ENCODE measurements at regions not wholly inside any gene's neighbourhood (a gene's known extent, or its start where the extent isn't known, plus 50 kb on each side); places are given as distances from the start of the nearest gene placed in this dataset.
"Not testable (repeated sequence)": the region's sequence is repeated elsewhere in the genome, so short reads cannot be mapped to it uniquely, and the experiment has no call there.

DNA sequence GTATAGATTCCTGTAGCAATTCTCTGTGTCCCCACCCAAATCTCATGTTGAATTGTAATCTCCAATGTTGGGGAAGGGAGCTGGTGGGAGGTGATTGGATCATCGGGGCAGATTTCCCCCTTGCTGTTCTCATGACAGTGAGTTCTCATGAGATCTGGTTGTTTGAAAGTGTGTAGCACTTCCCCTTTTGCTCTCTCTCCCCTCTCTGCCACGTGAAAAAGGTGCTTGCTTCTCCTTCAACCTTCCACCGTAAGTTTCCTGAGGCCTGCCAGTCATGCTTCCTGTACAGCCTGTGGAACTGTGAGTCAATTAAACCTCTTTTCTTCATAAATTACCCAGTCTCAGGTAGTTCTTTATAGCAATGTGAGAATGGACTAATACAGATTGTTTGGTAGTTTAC is 175.3 kb upstream of the ACO1 start:
- not testable (repeated sequence) for H3K27ac Mint-ChIP-seq, DNase-seq

GRCh38 chr9:32218100-32218767 is 166.2 kb upstream of the ACO1 start:
- peaks cover 3% of the 10 kb centered on the region for H3K9me3 Mint-ChIP-seq
- ChIA-PET POLR2A (no interaction called here), CTCF (no interaction called here)
- H3K27ac Mint-ChIP-seq = no peak overlapping the region
- no peaks in the 10 kb centered on the region for H3K36me3 Mint-ChIP-seq (ENCODE audit: low read depth)
- no peaks in the 10 kb centered on the region for H3K27me3 Mint-ChIP-seq
- no peak for DNase-seq
- no peaks in the 10 kb centered on the region for H3K4me1 Mint-ChIP-seq
- H3K4me3 Mint-ChIP-seq = no peak overlapping the region

More for the DNA sequence above, 175.3 kb upstream of the ACO1 start:
- H3K4me3 Mint-ChIP-seq; POLR2A ChIA-PET; H3K36me3 Mint-ChIP-seq (ENCODE audit: low read depth); CTCF ChIA-PET; H3K27me3 Mint-ChIP-seq; H3K4me1 Mint-ChIP-seq; H3K9me3 Mint-ChIP-seq: not testable (repeated sequence)

GRCh38 chr9:32220750-32221149 is 163.7 kb upstream of the ACO1 start:
- DNase-seq = no peak
- Mint-ChIP-seq H3K36me3 (ENCODE audit: low read depth) (no peaks in the 10 kb centered on the region), H3K4me3 (no peak overlapping the region), H3K27ac (no peak overlapping the region), H3K9me3 (no peaks in the 10 kb centered on the region), H3K4me1 (no peaks in the 10 kb centered on the region), H3K27me3 (no peaks in the 10 kb centered on the region)
- ChIA-PET CTCF (no interaction called here), POLR2A (no interaction called here)

- H3K9me3 Mint-ChIP-seq = no peaks in the 10 kb centered on the region
- H3K4me1 Mint-ChIP-seq = no peaks in the 10 kb centered on the region
- H3K27ac Mint-ChIP-seq = no peak overlapping the region
- H3K36me3 Mint-ChIP-seq (ENCODE audit: low read depth) = no peaks in the 10 kb centered on the region
- no peaks in the 10 kb centered on the region for H3K27me3 Mint-ChIP-seq
- ChIA-PET CTCF (no interaction called here), POLR2A (no interaction called here)
- DNase-seq = no peak
- no peak overlapping the region for H3K4me3 Mint-ChIP-seq
Observed at GRCh38 chr9:32234451-32234850, 150.0 kb upstream of the ACO1 start.

DNA sequence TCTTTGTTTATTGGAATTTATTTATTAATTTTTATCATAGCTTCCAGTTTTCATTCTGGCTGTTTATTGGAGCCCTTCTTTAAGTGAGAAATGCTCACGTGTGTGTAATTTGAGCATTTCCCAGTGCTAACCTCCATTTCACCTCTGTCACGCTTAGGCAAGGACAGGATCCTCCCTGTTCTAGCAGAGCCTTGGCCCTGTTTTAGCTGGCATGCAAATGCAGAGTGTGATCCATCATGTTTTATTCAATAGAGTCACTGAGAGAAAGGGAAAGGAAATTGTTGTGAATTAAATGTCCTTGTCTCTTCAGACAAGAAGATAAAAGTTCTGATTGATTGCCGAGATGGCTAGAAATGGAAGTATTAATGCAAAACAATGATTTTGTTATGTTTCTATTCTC is 137.3 kb upstream of the ACO1 start:
- H3K36me3 Mint-ChIP-seq (ENCODE audit: low read depth) = no peaks in the 10 kb centered on the region
- H3K27me3 Mint-ChIP-seq = peaks cover 3% of the 10 kb centered on the region
- H3K4me1 Mint-ChIP-seq = no peaks in the 10 kb centered on the region
- no peak overlapping the region for H3K27ac Mint-ChIP-seq
- POLR2A ChIA-PET = no interaction called here
- DNase-seq = no peak
- CTCF ChIA-PET = no interaction called here
- H3K4me3 Mint-ChIP-seq = no peak overlapping the region
- H3K9me3 Mint-ChIP-seq = no peaks in the 10 kb centered on the region

- Mint-ChIP-seq H3K27me3 (peaks cover 3% of the 10 kb centered on the region), H3K36me3 (ENCODE audit: low read depth) (no peaks in the 10 kb centered on the region), H3K27ac (no peak overlapping the region), H3K4me1 (no peaks in the 10 kb centered on the region), H3K9me3 (no peaks in the 10 kb centered on the region), H3K4me3 (no peak overlapping the region)
- CTCF ChIA-PET = no interaction called here
- POLR2A ChIA-PET = no interaction called here
- DNase-seq = no peak
Observed at GRCh38 chr9:32248189-32248712, 136.2 kb upstream of the ACO1 start.

DNA sequence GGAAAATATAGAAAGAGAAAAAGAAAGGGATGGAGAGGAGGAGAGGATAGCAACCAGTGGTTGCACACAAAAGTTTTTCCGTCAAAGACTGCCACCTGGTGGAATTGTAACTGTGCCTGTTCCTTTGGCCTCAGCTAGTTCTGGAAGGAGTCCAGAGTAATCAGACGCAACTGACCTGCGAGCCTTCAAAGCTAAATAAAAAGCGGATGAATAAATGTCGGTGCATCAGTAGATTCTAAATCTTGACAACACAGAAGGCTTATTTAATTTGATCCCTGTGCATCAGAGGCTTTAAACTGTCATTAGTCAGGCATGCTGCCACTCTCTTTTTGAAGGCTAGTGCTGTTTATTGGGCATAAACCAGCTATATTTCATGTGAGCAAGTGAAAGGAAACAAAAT is 132.9 kb upstream of the ACO1 start:
- ChIA-PET POLR2A (no interaction called here), CTCF (interaction anchor here (0.9 kb wide), 1 partner anchor 76 kb away, joined by 3 read pairs; no protein-coding TSS in a partner anchor)
- Mint-ChIP-seq H3K27me3 (peaks cover 3% of the 10 kb centered on the region), H3K27ac (no peak overlapping the region), H3K9me3 (no peaks in the 10 kb centered on the region), H3K4me3 (no peak overlapping the region), H3K36me3 (ENCODE audit: low read depth) (no peaks in the 10 kb centered on the region), H3K4me1 (no peaks in the 10 kb centered on the region)
- peak; percentile 25 for DNase-seq

GRCh38 chr9:32253731-32254130 is 130.7 kb upstream of the ACO1 start:
- H3K36me3 Mint-ChIP-seq (ENCODE audit: low read depth) = no peaks in the 10 kb centered on the region
- ChIA-PET POLR2A (no interaction called here), CTCF (no interaction called here)
- H3K27me3 Mint-ChIP-seq = peaks cover 3% of the 10 kb centered on the region
- H3K4me1 Mint-ChIP-seq = no peaks in the 10 kb centered on the region
- H3K4me3 Mint-ChIP-seq = no peak overlapping the region
- no peak for DNase-seq
- no peak overlapping the region for H3K27ac Mint-ChIP-seq
- H3K9me3 Mint-ChIP-seq = no peaks in the 10 kb centered on the region

DNA sequence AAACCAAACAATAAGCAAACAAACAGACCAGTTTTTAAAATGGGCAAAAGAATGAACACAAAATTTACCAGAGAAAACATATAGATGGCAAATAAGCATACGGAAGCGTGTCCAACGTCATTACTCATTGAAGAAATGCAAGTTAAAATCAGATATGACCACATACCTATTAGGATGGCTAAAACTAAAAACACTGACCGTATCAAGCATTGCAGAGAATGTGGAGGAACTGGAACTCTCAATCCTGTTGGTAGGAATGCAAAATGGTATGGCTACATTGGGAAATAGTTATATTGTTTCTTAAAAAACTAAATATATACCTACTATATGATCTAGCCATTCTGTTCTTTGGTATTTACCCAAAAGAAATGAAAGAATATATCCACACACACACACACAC is 129.4 kb upstream of the ACO1 start:
- Mint-ChIP-seq H3K9me3 (no peaks in the 10 kb centered on the region), H3K36me3 (ENCODE audit: low read depth) (no peaks in the 10 kb centered on the region), H3K4me1 (no peaks in the 10 kb centered on the region), H3K4me3 (no peak overlapping the region), H3K27ac (no peak overlapping the region), H3K27me3 (peaks cover 3% of the 10 kb centered on the region)
- DNase-seq = no peak
- ChIA-PET POLR2A (no interaction called here), CTCF (no interaction called here)

- H3K4me3 Mint-ChIP-seq = no peak overlapping the region
- no peaks in the 10 kb centered on the region for H3K4me1 Mint-ChIP-seq
- no peaks in the 10 kb centered on the region for H3K9me3 Mint-ChIP-seq
- H3K27me3 Mint-ChIP-seq = no peaks in the 10 kb centered on the region
- DNase-seq = no peak
- POLR2A ChIA-PET = no interaction called here
- CTCF ChIA-PET = no interaction called here
- no peaks in the 10 kb centered on the region for H3K36me3 Mint-ChIP-seq (ENCODE audit: low read depth)
- no peak overlapping the region for H3K27ac Mint-ChIP-seq
Observed at GRCh38 chr9:32258482-32258881, 126.0 kb upstream of the ACO1 start.

DNA sequence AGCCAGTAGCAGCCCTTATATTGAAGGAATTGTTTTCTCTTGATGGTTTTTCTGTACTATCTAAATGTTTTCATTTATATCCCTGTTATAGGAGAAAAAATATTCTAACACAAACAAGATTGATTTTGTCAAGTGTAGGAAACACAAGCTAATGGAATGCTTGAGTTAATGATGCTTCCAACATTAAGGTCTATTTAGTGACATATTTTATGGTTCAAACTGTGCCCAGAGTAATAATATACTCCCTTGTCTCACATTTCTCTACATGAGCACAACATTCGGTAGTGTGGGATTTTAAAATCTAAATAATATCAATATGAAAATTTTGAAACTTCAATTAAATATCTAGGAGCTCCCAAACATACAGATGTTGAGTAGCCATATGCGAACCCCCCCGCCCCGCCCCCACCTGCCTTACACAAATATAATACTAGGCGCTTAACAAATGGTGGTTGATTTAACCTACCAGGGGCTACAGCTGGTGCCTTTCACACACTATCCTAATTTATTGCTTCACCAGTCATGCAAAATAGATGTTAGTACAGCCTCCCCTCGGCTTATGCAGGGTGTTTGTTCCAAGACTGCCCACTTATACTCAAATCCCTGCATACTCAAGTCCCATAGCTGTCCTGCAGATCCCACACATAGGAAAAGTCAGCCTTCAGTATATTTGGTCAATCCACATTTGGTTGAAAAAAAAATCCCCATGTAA is 124.1 kb upstream of the ACO1 start:
- H3K4me1 Mint-ChIP-seq = no peaks in the 10 kb centered on the region
- no peaks in the 10 kb centered on the region for H3K9me3 Mint-ChIP-seq
- H3K4me3 Mint-ChIP-seq = no peak overlapping the region
- no peak overlapping the region for H3K27ac Mint-ChIP-seq
- CTCF ChIA-PET = no interaction called here
- no peak for DNase-seq
- no peaks in the 10 kb centered on the region for H3K36me3 Mint-ChIP-seq (ENCODE audit: low read depth)
- no peaks in the 10 kb centered on the region for H3K27me3 Mint-ChIP-seq
- POLR2A ChIA-PET = no interaction called here

- Mint-ChIP-seq H3K4me3 (no peak overlapping the region), H3K27me3 (peaks cover 6% of the 10 kb centered on the region), H3K9me3 (no peaks in the 10 kb centered on the region), H3K4me1 (no peaks in the 10 kb centered on the region), H3K36me3 (ENCODE audit: low read depth) (no peaks in the 10 kb centered on the region), H3K27ac (no peak overlapping the region)
- POLR2A ChIA-PET = no interaction called here
- no peak for DNase-seq
- CTCF ChIA-PET = no interaction called here
Observed at GRCh38 chr9:32264170-32264864, 120.1 kb upstream of the ACO1 start.

DNA sequence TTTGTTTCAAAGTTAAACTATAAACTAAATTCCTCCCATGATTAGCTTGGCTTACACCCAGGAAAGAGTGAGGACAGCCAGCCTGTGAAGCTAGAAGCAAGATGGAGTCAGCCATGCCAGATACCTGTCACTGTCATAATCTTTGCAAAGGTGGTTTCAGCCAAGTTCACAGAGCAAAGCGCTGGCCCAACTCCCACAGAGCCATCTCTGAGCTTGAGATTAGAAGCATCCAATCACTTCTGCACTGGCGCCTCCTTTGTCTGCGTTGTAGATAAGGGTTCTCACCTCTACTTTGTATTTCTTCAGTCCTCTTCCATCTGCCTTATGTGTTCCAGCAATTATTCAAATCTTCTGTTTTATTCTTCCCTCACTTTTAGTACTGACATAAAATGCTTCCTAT is 119.4 kb upstream of the ACO1 start:
- no peak for DNase-seq
- Mint-ChIP-seq H3K4me1 (no peaks in the 10 kb centered on the region), H3K36me3 (ENCODE audit: low read depth) (no peaks in the 10 kb centered on the region), H3K9me3 (no peaks in the 10 kb centered on the region), H3K27ac (no peak overlapping the region), H3K27me3 (peaks cover 6% of the 10 kb centered on the region), H3K4me3 (no peak overlapping the region)
- POLR2A ChIA-PET = no interaction called here
- CTCF ChIA-PET = no interaction called here

Measured in activated CD4-positive, alpha-beta T cell treated with anti-CD3 and anti-CD28 coated beads, Interleukin-2, amount 10 ng/mL, durations not matched to agents 7 days and 5 days (primary cell).